ENCODE measurements at regions not wholly inside any gene's neighbourhood (a gene's known extent, or its start where the extent isn't known, plus 50 kb on each side); places are given as distances from the start of the nearest gene placed in this dataset.
"Not testable (repeated sequence)": the region's sequence is repeated elsewhere in the genome, so short reads cannot be mapped to it uniquely, and the experiment has no call there.

GRCh38 chr6:56727097-56727850, 84.6 kb upstream of the DST start:
- no peak for DNase-seq (ENCODE audit: low read depth in 4 of 4, low spot score in 3 of 4)

GRCh38 chr6:56725254-56725653, 82.6 kb upstream of the DST start:
- DNase-seq (ENCODE audit: low read depth in 4 of 4, low spot score in 3 of 4), result no peak

DNA sequence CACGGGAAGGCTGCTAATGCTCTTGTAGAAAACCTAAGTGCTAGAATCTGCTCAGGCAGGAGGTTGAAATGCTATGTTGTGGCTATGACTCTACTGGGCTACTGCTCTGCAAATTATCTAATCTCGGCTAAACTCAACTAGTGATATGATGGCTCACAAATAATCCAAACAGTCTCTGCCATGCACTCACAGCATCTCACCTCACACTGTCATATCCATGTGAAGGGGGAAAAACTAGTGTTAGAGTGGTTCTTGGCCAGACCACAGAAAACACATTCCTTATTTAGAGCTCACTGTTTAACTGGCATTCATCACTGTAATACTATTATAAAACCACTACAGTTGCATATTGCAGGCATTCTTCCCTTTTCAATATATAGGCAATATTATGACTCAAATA, 81.8 kb upstream of the DST start:
- no peak for DNase-seq (ENCODE audit: low read depth in 4 of 4, low spot score in 3 of 4)

- DNase-seq (ENCODE audit: low read depth in 4 of 4, low spot score in 3 of 4), result no peak
These were observed 78.2 kb upstream of the DST start for GRCh38 chr6:56720882-56721281.

- not testable (repeated sequence) for DNase-seq (ENCODE audit: low read depth in 4 of 4, low spot score in 3 of 4)
These were observed 77.5 kb upstream of the DST start for GRCh38 chr6:56720202-56720601.

- not testable (repeated sequence) for DNase-seq (ENCODE audit: low read depth in 4 of 4, low spot score in 3 of 4)
These were observed 76.8 kb upstream of the DST start for GRCh38 chr6:56719315-56720058.

- no peak for DNase-seq (ENCODE audit: low read depth in 4 of 4, low spot score in 3 of 4)
These were observed 75.5 kb upstream of the DST start for GRCh38 chr6:56718236-56718635.

GRCh38 chr6:56716229-56716628, 73.5 kb upstream of the DST start:
- no peak for DNase-seq (ENCODE audit: low read depth in 4 of 4, low spot score in 3 of 4)

DNA sequence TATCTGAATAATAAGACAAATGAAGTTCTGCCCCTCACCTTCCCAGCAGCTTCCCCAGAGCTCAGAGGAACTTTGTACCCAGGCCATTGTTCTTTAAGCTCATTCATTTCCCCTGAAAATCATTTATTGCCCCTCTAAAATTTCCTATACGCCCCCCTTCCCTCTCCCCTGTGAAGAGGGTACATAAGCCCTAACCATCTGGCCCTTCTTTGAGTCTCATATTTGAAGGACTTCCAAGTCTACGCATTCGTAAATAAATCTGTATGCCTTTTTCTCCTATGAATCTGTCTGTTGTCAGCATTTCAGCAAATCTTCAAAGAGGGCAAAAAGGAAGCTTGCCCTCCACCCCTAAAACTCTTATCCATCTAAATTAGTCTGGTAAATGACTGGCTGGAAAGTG, 73.1 kb upstream of the DST start:
- DNase-seq (ENCODE audit: low read depth in 4 of 4, low spot score in 3 of 4), result no peak

GRCh38 chr6:56714982-56715456, 72.3 kb upstream of the DST start:
- no peak for DNase-seq (ENCODE audit: low read depth in 4 of 4, low spot score in 3 of 4)

DNA sequence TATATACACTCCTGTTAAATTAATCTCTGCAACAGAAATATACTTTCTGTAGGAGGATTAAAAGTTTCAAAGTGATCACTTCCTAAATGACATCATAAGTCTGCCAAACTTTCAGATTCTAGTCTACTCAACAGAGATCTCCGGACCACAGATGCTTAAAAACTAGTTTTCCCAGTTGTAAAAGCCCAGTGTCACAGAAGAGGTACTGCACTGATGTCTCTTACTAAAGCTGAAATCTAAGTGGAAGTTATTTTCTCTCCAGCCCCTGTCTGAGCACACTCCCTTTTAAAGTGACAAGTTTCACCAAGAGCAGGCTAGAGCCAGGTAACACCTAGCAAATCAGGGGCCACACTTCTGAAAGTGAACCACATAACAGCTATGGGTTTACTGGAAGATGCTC, 71.6 kb upstream of the DST start:
- DNase-seq (ENCODE audit: low read depth in 4 of 4, low spot score in 3 of 4), result no peak

GRCh38 chr6:56713254-56713672, 70.6 kb upstream of the DST start:
- no peak for DNase-seq (ENCODE audit: low read depth in 4 of 4, low spot score in 3 of 4)

DNA sequence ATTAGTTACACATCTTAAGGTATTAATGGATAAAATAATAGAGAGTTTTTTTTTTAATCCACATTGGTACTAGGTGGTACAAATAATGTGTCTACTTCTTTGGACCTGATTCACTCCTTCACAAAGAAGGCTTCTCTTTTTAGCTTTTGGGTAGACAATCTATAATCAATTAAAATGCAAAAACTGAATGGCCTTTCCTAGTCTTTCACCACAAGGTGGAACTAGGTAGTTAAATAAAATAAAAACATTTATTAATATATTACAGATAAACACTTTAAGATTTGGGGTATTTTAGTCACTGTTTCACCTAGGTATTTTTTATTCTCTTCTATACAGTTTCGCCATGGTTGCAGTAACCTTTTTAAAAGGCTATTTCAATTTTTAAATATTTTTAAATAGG, 68.3 kb upstream of the DST start:
- DNase-seq (ENCODE audit: low read depth in 4 of 4, low spot score in 3 of 4), result no peak

DNA sequence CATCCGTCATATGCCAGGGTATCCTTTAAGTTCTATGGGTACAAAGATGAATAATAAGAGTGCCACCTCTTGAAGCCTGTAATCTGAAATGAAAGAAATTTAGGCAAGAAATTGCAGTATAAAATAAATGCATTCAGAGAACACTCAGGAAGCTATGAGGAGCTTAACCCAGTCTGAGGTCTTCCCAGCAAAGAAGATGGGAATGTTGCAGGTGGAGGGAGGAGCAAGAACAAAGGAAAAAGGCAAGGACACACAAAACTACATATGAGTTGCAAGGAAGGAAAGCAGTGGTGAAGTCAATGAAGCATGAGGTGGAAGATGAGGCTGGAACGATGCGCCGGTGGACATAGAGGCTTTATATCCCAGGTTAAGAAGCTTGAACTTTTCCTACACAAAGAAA, 67.0 kb upstream of the DST start:
- no peak for DNase-seq (ENCODE audit: low read depth in 4 of 4, low spot score in 3 of 4)

DNA sequence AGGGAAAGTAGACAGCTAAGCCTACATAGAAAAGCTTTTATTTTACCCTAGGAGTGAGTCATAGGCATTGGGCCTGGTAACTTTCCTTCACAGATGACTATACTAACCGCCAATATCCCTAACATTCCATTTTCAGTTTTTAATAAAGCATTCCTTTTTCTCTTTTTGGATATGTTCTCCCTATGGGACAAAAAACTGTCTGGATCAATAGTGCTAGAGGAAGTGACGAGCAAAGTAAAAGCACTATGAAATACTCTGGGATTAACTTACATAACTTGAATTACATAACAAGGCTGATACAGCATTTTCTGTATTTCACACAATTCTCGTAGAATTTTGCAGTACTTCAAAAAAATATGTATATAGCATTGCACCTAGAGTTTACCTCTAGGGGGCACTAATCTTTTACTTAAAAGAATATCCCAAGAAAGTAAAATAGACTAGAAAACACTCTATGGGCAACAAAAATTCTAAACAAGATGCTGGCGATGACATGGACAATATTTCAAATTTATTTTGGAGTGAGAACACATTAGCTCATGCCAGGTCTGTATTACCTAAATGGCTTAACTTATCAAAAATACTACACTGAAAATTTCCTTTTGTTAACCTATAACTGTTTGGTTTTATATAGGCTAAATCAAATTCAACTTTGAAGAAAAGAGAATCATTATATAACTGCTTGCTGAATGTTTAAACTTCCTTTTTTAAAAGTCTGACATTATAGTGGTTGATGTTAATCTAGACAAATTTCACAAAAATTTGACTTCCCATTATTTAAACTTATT, 66.3 kb upstream of the DST start:
- DNase-seq (ENCODE audit: low read depth in 4 of 4, low spot score in 3 of 4), result peak in 2 of 4 donors; percentile 22 to 28

- DNase-seq (ENCODE audit: low read depth in 4 of 4, low spot score in 3 of 4), result no peak
These were observed 64.5 kb upstream of the DST start for GRCh38 chr6:56706981-56707726.

DNA sequence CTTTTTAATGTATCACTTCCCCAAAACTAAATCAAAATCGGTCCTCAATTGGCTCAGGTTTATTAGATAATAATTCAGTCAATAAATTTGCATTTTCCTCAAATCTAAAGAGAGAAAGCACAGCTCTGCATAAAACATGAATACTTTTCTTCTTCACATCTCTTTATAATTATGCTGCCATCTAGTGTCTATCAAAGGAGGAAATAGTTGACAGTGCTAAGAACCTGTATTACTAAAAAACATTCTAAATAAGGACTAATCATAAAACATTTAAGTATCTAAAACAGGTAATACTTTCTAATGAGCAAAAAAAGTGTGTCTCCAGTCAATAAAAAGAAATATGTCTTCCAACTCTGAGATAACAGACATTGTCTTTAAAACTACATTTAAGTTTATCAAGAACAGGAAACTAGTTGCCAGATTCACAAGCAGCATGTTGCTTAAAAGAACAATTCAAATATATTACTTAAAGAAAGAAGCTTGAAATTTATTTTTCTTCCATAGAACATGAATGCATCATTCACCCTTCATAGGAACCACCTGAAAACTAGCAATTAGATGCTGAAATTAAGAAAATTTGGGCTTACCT, 56.5 kb upstream of the DST start:
- DNase-seq (ENCODE audit: low read depth in 4 of 4, low spot score in 3 of 4), result no peak

- no peak for DNase-seq (ENCODE audit: low read depth in 4 of 4, low spot score in 3 of 4)
These were observed 53.0 kb upstream of the DST start for GRCh38 chr6:56695702-56696101.

- DNase-seq (ENCODE audit: low read depth in 4 of 4, low spot score in 3 of 4), result no peak
These were observed 51.3 kb upstream of the DST start for GRCh38 chr6:56694002-56694401.

DNA sequence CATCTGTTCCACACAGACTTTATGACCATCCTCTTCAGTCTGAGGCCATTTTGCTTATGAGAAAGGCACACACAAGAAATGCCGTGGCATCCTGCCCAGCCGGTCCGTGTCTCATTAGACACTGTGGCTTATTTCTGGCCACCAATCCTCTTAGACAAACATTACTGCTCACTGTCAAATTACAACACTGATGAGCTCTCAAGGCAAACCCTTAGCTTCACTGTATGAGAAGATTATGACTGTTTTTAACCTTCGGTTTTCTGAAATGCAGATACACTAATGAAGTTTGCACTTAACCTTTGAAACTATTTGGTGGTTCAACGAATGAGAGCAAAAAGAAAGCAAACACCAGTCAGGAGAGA, 50.5 kb upstream of the DST start:
- DNase-seq (ENCODE audit: low read depth in 4 of 4, low spot score in 3 of 4), result peak in 1 of 4 donors; percentile 23

All from right renal pelvis (tissue), 4 donors.